MM.1S (cell line): ENCODE measurements at regions not wholly inside any gene's neighbourhood (a gene's known extent, or its start where the extent isn't known, plus 50 kb on each side); places are given as distances from the start of the nearest gene placed in this dataset.

ENCODE experiments used
- EZH2phosphoT487 ChIP-seq: fragments of 300-600 bp; sonication (generic); IDR thresholded peaks from 2 replicates; pipeline ENCODE4 v1.6.1; 2018; ENCODE audit warnings: antibody characterized with exemption, low read length
- TF ChIP-seq, protein P1 (sequence below): fragments of 300-600 bp; sonication (generic); IDR thresholded peaks from 2 replicates; pipeline ENCODE4 v1.5.1; 2016; ENCODE audit warnings: antibody characterized with exemption, low read length, mixed read lengths

- TF ChIP-seq, protein P1, sequence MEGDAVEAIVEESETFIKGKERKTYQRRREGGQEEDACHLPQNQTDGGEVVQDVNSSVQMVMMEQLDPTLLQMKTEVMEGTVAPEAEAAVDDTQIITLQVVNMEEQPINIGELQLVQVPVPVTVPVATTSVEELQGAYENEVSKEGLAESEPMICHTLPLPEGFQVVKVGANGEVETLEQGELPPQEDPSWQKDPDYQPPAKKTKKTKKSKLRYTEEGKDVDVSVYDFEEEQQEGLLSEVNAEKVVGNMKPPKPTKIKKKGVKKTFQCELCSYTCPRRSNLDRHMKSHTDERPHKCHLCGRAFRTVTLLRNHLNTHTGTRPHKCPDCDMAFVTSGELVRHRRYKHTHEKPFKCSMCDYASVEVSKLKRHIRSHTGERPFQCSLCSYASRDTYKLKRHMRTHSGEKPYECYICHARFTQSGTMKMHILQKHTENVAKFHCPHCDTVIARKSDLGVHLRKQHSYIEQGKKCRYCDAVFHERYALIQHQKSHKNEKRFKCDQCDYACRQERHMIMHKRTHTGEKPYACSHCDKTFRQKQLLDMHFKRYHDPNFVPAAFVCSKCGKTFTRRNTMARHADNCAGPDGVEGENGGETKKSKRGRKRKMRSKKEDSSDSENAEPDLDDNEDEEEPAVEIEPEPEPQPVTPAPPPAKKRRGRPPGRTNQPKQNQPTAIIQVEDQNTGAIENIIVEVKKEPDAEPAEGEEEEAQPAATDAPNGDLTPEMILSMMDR = no peak
- no peak for TF ChIP-seq EZH2phosphoT487
These were observed 164.5 kb upstream of the RIPOR2 start for GRCh38 chr6:25100288-25100687.
